GOT3 (cell line): ENCODE measurements at regions not wholly inside any gene's neighbourhood (a gene's known extent, or its start where the extent isn't known, plus 50 kb on each side); places are given as distances from the start of the nearest gene placed in this dataset.

Source experiments
- DNase-seq: peaks from one replicate; lab custom pipeline; 2025; ENCODE audit warnings: mixed read lengths; lab: John Stamatoyannopoulos, UW

DNA sequence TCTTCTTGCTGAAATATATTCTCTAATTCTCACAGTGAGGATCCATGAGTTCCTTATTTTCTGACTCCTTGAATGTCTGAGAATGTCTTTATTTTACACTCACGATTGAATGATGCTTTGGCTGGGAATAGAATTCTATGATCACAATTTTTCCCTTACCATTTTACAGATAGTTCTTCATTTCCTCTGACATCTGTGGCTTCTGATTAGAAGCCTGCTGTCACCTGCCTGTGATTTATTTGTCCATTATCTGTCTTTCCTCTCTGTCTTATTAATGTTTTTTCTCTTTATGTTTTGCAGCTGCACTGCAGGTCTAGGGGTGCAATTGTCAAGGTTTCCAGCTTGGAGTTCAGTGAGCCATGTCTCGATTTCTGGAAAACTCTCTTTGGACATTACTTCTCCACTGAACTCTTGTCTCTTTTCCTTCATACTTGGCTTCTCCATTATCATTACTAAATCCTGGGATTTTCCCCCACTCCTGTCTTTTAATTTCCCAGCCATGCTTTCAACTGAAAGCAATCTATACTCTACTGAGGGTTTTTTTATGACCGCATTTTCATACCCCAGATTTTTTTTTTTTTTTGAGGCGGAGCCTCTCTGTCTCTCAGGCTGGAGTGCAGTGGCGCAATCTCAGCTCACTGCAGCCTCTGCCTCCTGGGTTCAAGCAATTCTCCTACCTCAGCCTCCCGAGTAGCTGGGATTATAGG lies 85.8 kb upstream of the PRNP start:
- DNase-seq = no peak

DNA sequence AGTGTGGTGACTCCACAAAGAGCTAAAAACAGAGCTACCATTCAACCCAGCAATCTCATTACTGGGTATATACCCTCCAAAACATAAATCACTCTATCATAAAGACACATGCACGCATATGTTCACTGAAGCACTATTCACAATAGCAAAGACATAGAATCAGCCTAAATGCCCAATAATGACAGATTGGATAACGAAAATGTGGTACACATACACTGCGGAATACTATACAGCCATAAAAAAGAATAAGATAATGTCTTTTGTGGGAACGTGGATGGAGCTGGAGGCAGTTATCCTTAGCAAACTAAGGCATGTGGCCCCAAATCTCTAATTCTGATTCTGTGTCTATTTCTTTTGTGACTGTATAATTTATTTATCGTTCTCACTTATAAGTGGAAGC lies 89.0 kb upstream of the PRNP start:
- DNase-seq = no peak

DNA sequence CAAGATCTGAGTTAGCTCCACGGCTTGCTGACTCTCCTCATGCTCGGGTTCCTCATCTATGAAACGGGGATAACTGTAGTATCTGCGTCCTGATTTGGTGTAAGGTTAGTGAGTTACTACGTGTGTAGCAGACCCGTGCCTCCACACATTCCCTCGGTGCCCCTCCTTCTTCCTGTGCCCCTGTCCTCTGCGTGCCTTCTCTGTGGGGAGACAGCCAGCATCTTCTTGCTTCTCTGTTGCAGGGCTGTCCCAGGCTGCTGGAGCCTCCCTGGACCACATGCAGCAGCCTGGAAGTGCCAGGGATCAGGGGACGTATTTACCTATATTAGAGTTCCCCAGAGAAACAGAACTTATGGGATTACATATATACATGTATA lies 93.1 kb upstream of the PRNP start:
- DNase-seq = no peak

DNA sequence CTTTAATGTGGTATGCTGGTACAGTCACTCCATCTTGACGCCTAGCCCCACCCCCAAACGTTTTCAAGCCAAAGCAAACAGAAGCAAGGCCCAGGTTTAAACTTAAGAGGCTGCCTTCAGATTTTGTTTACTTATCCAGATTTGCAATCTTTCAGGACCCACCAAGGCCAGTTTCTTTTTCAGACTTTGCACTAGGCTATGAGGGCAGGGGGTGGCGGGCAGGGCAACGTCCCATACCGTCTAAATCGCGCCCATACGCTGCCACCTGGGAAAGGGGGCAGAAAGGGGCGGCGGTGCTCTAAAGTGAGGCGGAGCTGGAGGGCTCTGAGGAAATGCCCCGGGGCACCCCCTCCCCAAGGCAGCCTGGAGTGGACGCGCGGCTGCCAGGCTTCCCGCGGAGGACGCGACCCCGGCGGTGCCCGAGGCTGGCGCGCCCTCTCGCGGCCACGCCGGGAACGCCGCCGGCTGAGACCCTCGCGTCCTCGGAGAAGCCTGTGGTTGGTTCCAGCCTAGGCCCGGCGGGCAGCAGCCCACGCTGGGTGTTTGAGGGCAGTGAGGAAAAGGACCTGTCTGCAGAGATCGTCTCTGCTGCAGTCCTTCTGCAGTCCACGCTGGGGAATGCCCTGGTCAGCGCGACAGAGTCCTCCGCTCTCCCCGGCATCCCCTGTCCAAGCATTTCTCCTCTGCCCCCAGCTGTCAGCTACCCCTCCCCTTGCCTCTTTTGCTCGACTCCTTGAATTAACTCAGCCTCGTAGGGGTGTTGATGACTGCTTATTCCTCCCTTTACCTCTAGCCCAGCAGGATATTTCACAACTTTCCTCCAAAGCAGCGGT lies 93.7 kb upstream of the PRNP start:
- peak; percentile 23 for DNase-seq

DNA sequence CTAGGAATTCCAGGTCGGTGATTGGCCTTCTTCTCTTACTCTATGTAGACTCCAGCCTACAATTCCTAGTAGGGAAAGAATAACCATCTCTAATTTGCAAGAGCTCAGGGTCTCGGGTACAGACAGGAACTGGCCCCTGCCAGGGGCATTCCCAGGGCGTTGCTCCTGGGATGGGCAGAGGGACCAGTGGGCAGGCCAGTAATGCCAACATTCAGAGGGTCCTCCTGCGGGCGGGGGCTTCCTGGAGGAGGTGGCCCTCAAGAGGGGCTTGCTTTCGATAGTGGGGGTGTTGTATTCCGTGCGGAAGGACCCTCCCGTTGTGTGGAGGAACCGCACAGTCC lies 94.3 kb upstream of the PRNP start:
- no peak for DNase-seq

DNA sequence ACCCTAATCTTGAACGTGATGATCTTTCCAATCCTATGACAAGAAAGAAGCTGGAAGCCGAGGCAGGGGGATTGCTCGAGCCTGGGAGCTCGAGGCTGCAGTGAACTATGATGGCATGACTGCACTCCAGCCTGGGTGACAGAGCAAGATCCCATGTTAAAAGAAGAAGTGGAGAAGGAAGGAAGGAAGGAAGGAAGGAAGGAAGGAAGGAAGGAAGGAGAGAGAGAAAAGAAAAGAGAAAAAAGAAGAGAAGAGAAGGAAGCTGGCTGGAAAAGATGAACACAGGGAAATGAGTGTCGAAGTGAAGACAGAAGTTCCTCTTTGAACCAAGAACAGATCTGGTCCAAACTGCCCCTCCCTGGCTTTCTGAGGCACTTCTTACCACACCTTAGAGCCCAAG lies 100.5 kb upstream of the PRNP start:
- DNase-seq = no peak

DNA sequence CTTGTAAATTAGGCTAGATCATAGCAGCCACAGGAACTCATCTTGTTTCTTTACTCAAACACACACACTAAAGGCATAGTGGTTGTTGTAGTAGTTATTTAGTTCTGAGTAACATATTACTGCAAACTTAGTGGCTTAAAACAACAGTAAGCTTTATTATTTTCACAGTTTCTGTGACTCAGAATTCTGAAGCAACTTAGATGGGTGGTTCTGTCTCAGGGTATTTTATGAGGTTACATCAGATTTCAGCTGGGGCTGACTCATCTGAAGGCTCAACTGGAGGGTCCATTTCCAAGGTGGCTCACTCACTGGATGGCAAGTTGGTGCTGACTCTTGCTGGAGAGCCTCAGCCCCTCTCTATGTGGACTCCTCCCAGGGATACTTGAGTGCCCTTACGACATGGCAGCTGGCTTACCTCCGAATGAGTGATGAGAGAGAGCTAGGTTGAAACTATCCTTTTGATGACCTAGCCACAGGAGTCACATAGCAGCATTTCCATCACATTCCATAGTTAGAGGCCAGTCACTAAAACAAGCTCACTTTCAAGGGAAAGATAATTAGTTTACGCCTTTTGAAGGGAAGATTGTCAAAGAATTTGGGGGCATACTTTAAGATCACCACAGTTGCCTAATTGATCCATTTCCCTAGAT lies 101.0 kb upstream of the PRNP start:
- no peak for DNase-seq

DNA sequence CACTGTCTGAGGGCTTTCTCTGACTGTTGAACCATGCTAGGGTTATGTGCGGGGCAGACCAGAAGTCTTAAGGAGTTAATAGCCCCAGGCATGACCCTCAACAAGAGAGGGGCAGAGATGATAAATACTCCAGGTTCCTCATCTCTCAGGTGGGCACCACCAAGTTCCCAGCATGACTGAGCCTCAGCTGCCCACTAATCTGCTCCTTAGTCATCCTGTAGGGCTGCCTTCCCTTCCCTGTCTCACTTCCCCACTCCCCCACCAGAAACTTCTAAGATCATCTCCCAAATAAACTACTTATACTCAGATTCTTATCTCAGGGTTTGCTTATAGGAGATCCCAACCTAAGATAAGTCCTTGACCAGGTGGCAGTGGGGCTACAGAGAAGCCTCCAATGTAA lies 101.7 kb upstream of the PRNP start:
- no peak for DNase-seq

DNA sequence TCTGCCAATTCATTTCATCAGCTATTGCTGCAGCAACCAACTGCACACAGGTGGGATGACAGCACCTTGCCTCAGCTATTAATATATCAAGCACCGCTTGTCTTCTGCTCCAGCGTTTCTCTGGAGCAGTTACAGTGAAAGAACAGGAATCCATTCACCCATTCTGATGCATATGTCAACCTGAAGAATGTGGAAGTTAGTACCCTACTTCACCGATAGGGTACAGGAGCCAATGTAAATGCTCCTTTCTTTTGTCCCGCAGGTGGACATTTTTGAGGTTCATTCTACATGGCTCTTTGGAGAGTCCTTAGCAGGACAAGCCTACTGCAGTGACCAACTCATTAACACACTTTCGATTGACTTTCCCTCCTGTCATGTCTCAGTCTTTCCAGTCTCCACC lies 104.4 kb upstream of the PRNP start:
- no peak for DNase-seq

DNA sequence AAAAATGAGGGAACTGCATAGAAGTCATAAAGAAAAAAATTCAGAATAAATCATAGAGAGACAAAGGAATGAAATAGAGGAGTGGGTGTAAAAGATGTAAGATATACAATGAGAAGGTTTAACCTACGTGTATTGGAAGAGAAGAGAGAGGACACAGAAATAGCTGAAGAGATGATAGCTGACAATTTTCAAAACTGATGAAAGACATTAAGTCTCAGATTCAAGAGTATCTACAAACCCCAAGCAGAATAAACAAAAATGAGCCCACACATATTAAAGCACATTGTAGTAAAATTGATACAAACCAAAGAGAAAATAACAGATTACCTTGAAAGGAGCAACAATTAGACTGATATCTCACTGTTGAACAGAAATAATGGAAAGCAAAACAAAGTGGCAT lies 107.9 kb upstream of the PRNP start:
- DNase-seq = no peak

DNA sequence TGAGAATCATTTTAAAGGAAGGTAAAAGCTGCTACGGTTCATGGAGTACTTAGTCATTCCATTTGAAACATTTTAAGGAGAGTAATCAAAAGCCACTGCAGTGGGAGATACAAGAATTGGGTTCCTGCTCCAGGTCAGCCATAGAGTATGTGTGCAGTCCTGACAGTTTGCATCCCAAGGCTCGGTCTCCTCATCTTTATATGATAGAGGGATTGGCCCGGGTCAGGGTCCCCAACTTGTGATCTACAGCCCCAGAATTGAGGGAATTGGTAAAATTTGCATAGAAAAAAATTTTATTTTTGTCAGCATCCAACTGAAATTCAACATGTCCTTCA lies 111.9 kb upstream of the PRNP start:
- DNase-seq = no peak

DNA sequence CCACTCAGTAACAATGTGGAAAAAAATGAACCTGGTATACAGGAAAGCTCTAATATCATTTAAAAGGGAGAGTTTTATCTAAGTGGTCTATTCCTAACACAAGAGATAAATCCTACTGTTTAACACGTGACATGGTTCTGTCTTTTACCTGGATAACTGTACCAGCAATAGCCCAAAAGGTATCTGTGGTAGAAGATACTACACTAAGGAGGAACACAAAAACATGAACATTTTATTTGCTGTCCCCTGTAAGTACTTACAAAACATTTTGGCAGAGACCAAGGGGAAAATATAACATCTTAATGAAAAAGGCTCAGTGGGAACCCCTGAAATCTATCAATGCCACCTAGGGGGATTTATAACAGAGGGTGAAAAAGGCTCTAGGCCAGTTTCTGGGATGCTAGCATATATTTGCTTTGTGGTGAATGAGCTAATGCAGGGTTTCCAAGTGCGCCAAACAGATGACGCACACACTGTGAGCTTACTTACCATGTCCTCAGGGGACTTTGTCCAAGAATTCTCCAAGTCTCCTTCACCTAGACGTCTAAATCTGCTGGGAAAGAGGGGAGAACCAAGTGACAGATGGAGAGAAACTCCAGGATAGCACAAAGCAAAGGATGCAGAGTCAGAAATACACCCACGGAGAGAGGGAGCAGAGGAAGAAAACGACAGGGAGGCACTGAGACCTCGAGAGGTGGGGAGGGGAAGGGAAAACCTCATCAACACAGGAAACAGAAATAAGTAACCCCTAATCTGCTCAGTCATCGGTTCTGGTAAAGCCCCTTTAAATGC lies 112.5 kb upstream of the PRNP start:
- DNase-seq = no peak

DNA sequence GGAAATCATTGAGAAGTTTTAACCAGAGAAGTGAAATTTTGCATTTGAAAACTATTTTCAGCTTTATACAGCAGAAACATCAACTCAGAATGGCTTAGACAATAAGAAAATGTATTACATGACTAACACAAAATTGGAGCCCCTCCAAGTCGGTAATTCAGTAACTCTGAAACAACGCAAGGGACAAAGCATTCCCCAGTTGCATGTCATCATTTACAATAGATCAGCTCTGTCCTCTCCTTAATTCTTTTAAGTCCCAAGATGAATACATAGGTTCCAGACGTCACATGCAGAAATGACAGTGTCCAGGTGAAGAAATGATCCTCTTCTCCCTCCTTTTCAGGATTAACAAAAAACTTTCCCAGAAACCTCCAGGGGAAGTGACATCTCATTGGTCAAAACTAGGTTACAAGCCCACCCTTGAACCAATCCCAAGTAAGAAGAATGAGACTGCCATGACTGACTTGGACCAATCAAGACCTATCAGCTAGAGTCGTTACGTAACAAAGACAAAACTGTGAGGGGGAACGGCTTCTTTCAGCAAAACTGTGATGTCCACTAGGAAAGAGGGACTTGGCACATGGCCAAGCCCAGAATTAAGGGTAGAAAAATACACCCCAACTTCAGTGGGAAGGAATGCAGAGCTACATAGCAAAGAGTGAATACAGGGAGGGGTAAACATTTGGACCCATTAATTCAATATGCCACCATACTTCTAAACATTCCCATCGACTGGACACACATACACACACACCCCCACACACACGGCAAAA lies 114.3 kb upstream of the PRNP start:
- DNase-seq = no peak

DNA sequence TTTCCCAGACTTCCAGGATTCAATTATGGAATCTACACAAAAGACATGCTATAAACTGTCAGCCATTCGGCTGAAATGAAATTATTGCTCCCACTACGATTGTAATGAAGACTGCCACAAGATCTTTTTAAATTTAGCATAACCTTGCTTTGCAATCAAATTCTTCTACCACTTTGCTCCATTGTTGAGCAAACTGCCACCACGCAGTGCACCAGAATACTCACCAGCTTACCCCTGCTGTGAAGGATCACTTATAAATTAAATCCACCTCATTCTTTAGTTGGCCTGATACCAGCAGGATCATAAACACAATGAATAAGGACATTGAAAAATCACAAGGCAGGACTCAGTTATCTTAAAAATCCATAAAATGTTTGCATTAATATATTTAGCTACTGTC lies 116.4 kb upstream of the PRNP start:
- no peak for DNase-seq

DNA sequence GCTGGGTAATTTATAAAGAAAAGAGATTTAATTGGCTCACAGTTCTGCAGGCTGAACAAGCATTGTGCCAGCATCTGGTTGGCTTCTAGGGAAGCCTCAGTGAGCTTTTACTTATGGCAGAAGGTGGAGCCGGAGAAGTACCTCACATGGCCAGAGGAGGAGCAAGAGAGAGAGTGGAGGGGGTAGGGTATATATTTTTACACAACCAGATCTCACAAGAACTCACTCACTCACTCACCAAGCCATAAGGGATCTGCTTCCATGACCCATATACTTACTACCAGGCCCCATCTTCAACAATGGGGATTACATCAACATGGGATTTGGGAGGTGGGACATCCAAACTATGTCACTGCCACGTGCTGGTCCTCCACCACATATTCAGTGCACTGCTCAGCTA lies 117.2 kb upstream of the PRNP start:
- DNase-seq = no peak

DNA sequence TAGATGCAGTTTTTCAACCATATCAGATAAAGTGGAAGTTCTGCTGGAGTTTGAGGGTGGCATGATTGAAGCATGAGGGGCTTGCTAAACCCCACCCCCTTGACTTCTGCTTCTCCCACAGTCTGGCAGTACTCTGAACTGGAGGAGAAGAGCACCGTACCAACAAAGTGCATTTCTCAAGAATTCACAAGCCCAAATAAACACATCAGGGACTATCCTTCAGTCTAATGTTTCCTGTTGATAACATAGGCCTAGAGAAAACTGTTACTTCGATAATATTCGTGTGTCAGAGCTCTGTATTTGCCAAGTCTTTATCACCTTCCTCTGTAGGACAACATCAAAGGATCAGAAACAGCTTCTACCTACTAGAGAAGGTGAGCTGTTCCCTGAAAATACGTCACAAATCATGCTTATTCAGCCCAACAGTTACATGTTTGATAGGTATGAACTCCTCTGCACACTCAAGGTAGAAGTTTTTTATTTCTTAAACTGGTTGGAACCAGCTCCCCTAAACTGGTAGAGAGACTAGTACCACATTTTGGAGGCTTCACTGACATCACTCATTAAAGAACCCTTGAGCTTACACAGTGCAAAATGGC lies 117.8 kb upstream of the PRNP start:
- DNase-seq = no peak

DNA sequence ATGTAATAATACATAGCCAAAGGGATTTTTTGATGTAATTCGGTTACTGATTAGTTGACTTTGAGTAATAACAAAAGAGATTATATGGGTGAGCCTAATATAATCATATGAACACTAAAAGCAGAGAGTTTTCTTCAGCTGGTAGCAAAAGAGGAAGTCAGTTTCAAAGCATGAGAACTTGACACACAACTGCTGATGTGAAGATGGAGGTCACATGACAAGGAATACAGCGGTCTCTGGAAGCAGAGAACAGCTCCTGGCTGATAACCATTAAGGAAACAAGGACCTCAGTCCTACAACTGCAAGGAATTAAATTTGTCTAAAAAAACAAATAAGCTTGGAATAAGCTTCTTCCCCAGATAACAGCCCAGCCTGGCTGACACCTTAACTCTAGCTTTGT lies 119.1 kb upstream of the PRNP start:
- no peak for DNase-seq

DNA sequence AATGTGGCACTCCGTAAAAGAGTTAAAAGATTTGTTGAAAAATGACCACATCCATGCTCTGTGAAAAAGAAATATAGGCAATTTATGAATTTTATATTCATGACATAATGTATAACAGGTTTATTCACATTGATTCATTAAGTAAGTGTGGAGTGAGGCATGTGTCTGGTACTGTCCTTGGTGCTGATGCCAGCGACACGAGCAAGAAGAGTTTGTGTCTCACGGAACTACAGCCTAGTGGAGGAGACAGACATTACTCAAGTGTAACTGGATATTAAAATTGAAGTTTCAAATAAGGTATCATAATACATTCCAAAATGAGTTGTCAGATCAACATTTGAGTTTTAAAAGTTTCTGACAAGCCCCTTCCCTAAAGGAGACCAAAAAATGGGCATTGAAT lies 122.7 kb upstream of the PRNP start:
- no peak for DNase-seq

DNA sequence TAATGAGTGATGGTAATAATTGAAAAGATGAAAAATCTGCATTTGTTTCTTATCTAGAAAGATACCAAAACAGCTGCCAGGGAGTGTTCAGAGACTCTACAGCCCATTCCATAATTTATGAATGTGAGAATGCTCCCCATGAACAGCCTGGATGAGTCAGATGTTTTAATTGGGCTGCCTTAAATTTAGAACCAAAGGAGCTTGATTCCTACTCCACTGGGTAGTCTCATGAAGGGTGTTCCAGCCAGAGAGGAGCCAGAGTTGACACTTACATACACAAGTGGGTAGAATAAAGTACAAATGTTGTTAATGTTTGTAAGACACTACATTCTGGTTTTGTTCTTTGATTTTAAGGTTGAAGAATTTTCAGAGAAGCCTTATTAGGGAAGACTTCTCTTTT lies 123.2 kb upstream of the PRNP start:
- DNase-seq = no peak

DNA sequence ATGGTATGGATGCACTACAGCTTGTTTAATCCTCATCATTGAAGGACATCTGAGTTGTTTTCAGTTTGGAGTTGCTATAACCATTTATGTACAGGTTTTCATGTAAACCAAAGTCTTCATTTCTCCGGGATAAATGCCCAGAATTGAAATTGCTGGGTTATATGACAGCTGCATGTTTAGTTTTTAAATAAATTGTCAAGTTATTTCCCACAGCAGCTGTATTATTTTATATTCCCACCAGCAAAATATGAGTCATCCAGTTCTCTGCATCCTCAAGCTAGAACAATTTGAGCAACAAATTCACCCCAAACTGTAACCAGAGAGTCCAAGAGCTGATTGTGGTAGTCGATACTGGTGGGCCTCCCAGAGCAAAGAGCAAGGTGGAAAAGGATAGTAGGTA lies 125.6 kb upstream of the PRNP start:
- DNase-seq = no peak

DNA sequence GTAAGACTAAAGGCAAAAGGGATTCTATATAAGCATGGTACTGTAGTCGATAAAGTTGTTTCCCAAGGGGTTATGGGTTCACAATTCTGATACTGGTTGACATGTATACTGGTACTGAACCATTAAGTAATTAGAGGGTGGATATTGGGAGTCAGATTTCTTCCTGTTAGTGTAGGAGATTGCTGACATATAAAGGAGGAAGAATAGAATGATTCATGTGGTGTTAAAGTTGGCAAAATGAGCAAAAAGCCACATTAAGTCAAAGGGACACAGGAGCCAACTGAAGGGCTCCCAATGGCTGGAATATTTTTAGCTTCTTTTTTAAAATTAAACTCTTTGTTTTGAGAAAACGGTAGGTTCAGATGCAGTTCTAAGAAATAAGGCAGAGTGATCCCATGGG lies 126.3 kb upstream of the PRNP start:
- DNase-seq = no peak

DNA sequence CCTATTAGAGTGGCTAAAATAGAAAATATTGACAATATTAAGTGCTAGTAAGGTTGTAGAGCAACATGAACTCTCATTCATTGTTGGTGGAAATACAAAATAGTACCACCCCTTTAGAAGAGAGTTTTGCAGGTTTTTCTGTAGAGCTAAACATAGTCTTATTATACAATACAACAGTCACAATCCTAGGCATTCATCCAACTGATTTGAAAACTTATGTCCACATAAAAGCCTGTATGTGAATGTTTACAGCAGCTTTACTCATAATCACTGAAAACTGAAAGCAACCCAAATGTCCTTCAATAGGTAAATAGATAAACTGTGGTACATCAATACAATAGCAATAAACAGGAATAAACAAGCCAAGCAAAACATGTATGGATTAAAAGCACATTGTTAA lies 127.2 kb upstream of the PRNP start:
- no peak for DNase-seq
